Panc1 (cell line): ENCODE measurements at regions not wholly inside any gene's neighbourhood (a gene's known extent, or its start where the extent isn't known, plus 50 kb on each side); places are given as distances from the start of the nearest gene placed in this dataset.

Experiments used
- ATAC-seq: fragments of 200-7000 bp; cut with Tn5 transposase; 2 replicates; pipeline ENCODE4 v1.9.1; 2020; ENCODE audit warnings: mild to moderate bottlenecking, moderate library complexity
- BruUV-seq: library from RNA; stranded (reverse); fragments of 400-500 nt; replicated peaks from 2 replicates; lab custom pipeline; 2021; lab: Mats Ljungman, UMichigan
- CTCF ChIA-PET: fragments of 300-600 bp; sonication (Branson Sonifier 250); formaldehyde crosslinking; loops from one replicate; lab custom pipeline; 2022; ENCODE audit warnings: antibody characterized with exemption; lab: Charles Lee
- POLR2A ChIA-PET: fragments of 300-600 bp; sonication (Branson Sonifier 250); formaldehyde crosslinking; loops from one replicate; lab custom pipeline; 2022; ENCODE audit warnings: antibody characterized with exemption; lab: Charles Lee
- DNase-seq: peaks from one replicate; pipeline ENCODE4 v3.0.0-alpha.2; 2010; ENCODE audit warnings: low read depth, low spot score
- H3K27ac ChIP-seq: 2 replicates; pipeline ENCODE4 v1.5.1; 2011; ENCODE audit warnings: mild to moderate bottlenecking, low read length, inconsistent platforms
- H3K27me3 ChIP-seq: fragments of 200-500 bp; sonication (Bioruptor generic); 2 replicates; pipeline ENCODE4 v1.6.0; 2014; ENCODE audit warnings: low read length, inconsistent platforms; ENCODE audit not compliant: control insufficient read depth, insufficient read depth
- H3K36me3 ChIP-seq: fragments of 200-500 bp; sonication (Bioruptor generic); 2 replicates; pipeline ENCODE4 v1.5.1; 2014; ENCODE audit warnings: inconsistent platforms, mild to moderate bottlenecking, low read length, moderate library complexity; ENCODE audit not compliant: control insufficient read depth, insufficient read depth
- H3K4me1 ChIP-seq: 2 replicates; pipeline ENCODE4 v1.5.1; 2011; ENCODE audit warnings: inconsistent platforms, mild to moderate bottlenecking, low read length, moderate library complexity; ENCODE audit not compliant: control insufficient read depth, insufficient read depth
- H3K4me3 ChIP-seq, 2 experiments: 2 replicates each; pipeline ENCODE4 v1.5.1; 2011 to 2012; ENCODE audit warnings: low read depth in 2 of 2, low read length in 2 of 2, mild to moderate bottlenecking in 2 of 2, inconsistent platforms in 1 of 2, moderate library complexity in 1 of 2
- H3K9me3 ChIP-seq: fragments of 200-500 bp; sonication (Bioruptor generic); 2 replicates; pipeline ENCODE4 v1.5.1; 2014; ENCODE audit warnings: low read depth, mild to moderate bottlenecking, inconsistent platforms, low read length, moderate library complexity; ENCODE audit not compliant: control insufficient read depth, insufficient read depth
- CTCF ChIP-seq: fragments of 450-650 bp; IDR thresholded peaks from 2 replicates; pipeline ENCODE4 v1.5.1; 2017; ENCODE audit warnings: mild to moderate bottlenecking
- POLR2AphosphoS5 ChIP-seq: IDR thresholded peaks from 2 replicates; pipeline ENCODE4 v1.6.1; 2012; ENCODE audit warnings: mild to moderate bottlenecking, low read depth, low read length, moderate library complexity
- REST ChIP-seq, 2 experiments: IDR thresholded peaks; 2 replicates each; pipeline ENCODE4 v1.6.1; 2011 to 2012; ENCODE audit warnings: low read depth in 2 of 2, control low read depth in 1 of 2, low read length in 1 of 2, mild to moderate bottlenecking in 1 of 2, moderate library complexity in 1 of 2; ENCODE audit not compliant: insufficient read depth in 1 of 2
- SIN3A ChIP-seq: IDR thresholded peaks from 2 replicates; pipeline ENCODE4 v1.6.1; 2012; ENCODE audit warnings: low read depth, mild to moderate bottlenecking, low read length, moderate library complexity, borderline replicate concordance; ENCODE audit not compliant: insufficient read depth
- TCF7L2 ChIP-seq: IDR thresholded peaks from 2 replicates; pipeline ENCODE4 v1.6.1; 2011; ENCODE audit warnings: mild to moderate bottlenecking, low read depth, low read length, inconsistent platforms
- in situ Hi-C: cut with HindIII; loops from 2 replicates; pipeline ENCODE4 v1.10.0; 2016; ENCODE audit warnings: low sequenced_read_pairs, low pct_unique_long_range_greater_than_20kb
- intact Hi-C: fragments of 100-400 bp; cut with micrococcal nuclease; formaldehyde crosslinking; loops from one replicate; pipeline ENCODE4 v1.10.0; 2022; ENCODE audit not compliant: unreplicated experiment

GRCh38 chr2:120453635-120453998, 107.7 kb downstream of the INHBB start:
- intact Hi-C loops (no loop called here), in situ Hi-C loops (no loop called here)
- Histone ChIP-seq H3K9me3 (peaks cover 4% of the 10 kb centered on the region; the same call in 1 of the 2 replicates), H3K4me1 (no peaks in the 10 kb centered on the region), H3K36me3 (no peaks in the 10 kb centered on the region), H3K4me3 (no peak overlapping the region), H3K27me3 (no peaks in the 10 kb centered on the region; the same call in 1 of the 2 replicates), H3K27ac (no peak overlapping the region)
- no peak for TF ChIP-seq POLR2AphosphoS5
- no peak for TF ChIP-seq CTCF
- TF ChIP-seq REST (IDR thresholded peaks at IDR 0.05; ENCODE audit: insufficient read depth in 1 of 2, low read depth in 2 of 2, low read length in 1 of 2), result no peak
- no peak for TF ChIP-seq SIN3A
- no peak for TF ChIP-seq TCF7L2
- ChIA-PET POLR2A (no interaction called here), CTCF (no interaction called here)
- ATAC-seq, result no peak
- no TSS peak for BruUV-seq
- DNase-seq, result no peak

- in situ Hi-C loops (no loop called here), intact Hi-C loops (no loop called here)
- H3K27ac ChIP-seq, result no peak overlapping the region
- peaks cover 4% of the 10 kb centered on the region; the same call in 1 of the 2 replicates for H3K9me3 ChIP-seq
- DNase-seq (no peak), ATAC-seq (no peak)
- POLR2A ChIA-PET, result no interaction called here
- no peaks in the 10 kb centered on the region for H3K36me3 ChIP-seq
- no TSS peak for BruUV-seq
- TF ChIP-seq SIN3A (no peak), TCF7L2 (no peak), REST (IDR thresholded peaks at IDR 0.05; ENCODE audit: insufficient read depth in 1 of 2, low read depth in 2 of 2, low read length in 1 of 2) (no peak), POLR2AphosphoS5 (no peak), CTCF (no peak)
- CTCF ChIA-PET, result no interaction called here
- H3K4me1 ChIP-seq, result no peaks in the 10 kb centered on the region
- H3K4me3 ChIP-seq, result no peak overlapping the region
- no peaks in the 10 kb centered on the region; the same call in 1 of the 2 replicates for H3K27me3 ChIP-seq
Observed at GRCh38 chr2:120454654-120455385, 108.9 kb downstream of the INHBB start.
